Spleen (tissue), 3 donors: ENCODE measurements at regions not wholly inside any gene's neighbourhood (a gene's known extent, or its start where the extent isn't known, plus 50 kb on each side); places are given as distances from the start of the nearest gene placed in this dataset.

Source experiments
- POLR2A ChIP-seq, 3 donors: fragments of 450-650 bp; IDR thresholded peaks; one replicate each; pipeline ENCODE4 v1.5.1; 2017; ENCODE audit warnings: antibody characterized with exemption in 3 of 3, mild to moderate bottlenecking in 1 of 3
- POLR2AphosphoS5 ChIP-seq, 3 donors: sonication (generic); formaldehyde crosslinking; IDR thresholded peaks; one replicate each; pipeline ENCODE4 v1.5.1; 2017; ENCODE audit warnings: antibody characterized with exemption in 3 of 3

DNA sequence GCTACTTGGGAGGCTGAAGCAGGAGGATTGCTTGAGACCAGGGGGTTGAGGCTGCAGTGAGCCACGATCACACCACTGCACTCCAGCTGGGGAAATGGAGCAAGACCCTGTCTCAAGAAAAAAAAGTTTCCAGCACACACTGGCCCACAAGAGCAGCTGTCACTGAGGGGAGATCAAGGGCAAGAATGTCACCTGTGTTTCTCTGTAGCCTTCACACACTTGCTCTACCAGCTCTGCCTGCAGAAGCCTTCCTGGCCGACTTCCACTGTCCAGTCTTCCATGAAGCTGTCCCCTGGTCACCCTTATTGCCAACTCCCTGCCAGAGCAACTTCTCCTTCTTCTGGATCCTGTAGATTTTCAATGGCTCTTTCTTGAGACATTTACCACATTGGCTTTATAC is 158.0 kb downstream of the KCTD15 start:
- TF ChIP-seq POLR2AphosphoS5 (IDR thresholded peaks at IDR 0.05) (no peak), POLR2A (IDR thresholded peaks at IDR 0.05) (no peak)
